Sigmoid colon (tissue), 6 donors: ENCODE measurements at regions not wholly inside any gene's neighbourhood (a gene's known extent, or its start where the extent isn't known, plus 50 kb on each side); places are given as distances from the start of the nearest gene placed in this dataset.

Experiments used
- DNase-seq: peaks from one replicate; pipeline ENCODE4 v3.0.0-alpha.2; 2019
- H3K27ac ChIP-seq, 4 donors: fragments of 200-600 bp; sonication (generic); one replicate each; pipeline ENCODE4 v1.5.1; 2016 to 2019; ENCODE audit warnings: mild to moderate bottlenecking in 1 of 4
- H3K27me3 ChIP-seq, 3 donors: fragments of 200-600 bp; sonication (generic); one replicate each; pipeline ENCODE4 v1.5.1; 2019; ENCODE audit warnings: mild to moderate bottlenecking in 1 of 3
- H3K36me3 ChIP-seq, 4 donors: fragments of 200-600 bp; sonication (generic); one replicate each; pipeline ENCODE4 v1.5.1; 2016 to 2019
- H3K4me1 ChIP-seq, 4 donors: fragments of 200-600 bp; sonication (generic); one replicate each; pipeline ENCODE4 v1.5.1; 2017 to 2019
- H3K4me3 ChIP-seq, 4 donors: fragments of 200-600 bp; sonication (generic); one replicate each; pipeline ENCODE4 v1.5.1; 2017 to 2019; ENCODE audit warnings: mild to moderate bottlenecking in 2 of 4, moderate library complexity in 1 of 4
- H3K9me3 ChIP-seq, 4 donors: fragments of 200-600 bp in 3 of 4; sonication (generic) in 3 of 4; one replicate each; pipeline versions ENCODE4 v1.5.1 to v1.6.1; 2013 to 2019
- CTCF ChIP-seq, 4 experiments: fragments of 450-650 bp in 3 of 4; fragments of 200-600 bp in 1 of 4; IDR thresholded peaks; one replicate each; pipeline ENCODE4 v1.5.1; 2016 to 2019; ENCODE audit warnings: antibody characterized with exemption in 4 of 4, mild to moderate bottlenecking in 3 of 4, moderate library complexity in 2 of 4
- EP300 ChIP-seq, 4 donors: sonication (generic); formaldehyde crosslinking; IDR thresholded peaks; one replicate each; pipeline ENCODE4 v1.6.1; 2017; ENCODE audit warnings: antibody characterized with exemption in 4 of 4
- POLR2A ChIP-seq, 2 donors: fragments of 450-650 bp; IDR thresholded peaks; one replicate each; pipeline ENCODE4 v1.6.1; 2016; ENCODE audit warnings: antibody characterized with exemption in 2 of 2, mild to moderate bottlenecking in 2 of 2, moderate library complexity in 2 of 2
- POLR2AphosphoS5 ChIP-seq, 4 donors: sonication (generic); formaldehyde crosslinking; IDR thresholded peaks; one replicate each; pipeline ENCODE4 v1.6.1; 2017; ENCODE audit warnings: antibody characterized with exemption in 4 of 4
- WGBS, 2 donors: extraction: QIAGEN DNeasy Blood & Tissue Kit; methylation state at CpG; one replicate each; pipeline ENCODE4 v1.1.7; 2013; 5-methylcytosine and 5-hydroxymethylcytosine counted together
- intact Hi-C: fragments of 100-400 bp; cut with DNase I; formaldehyde crosslinking; loops from one replicate; pipeline ENCODE4 v1.15.1; 2023
- donor health status: healthy with polysubstance abuse.
- donor health status: healthy.

DNA sequence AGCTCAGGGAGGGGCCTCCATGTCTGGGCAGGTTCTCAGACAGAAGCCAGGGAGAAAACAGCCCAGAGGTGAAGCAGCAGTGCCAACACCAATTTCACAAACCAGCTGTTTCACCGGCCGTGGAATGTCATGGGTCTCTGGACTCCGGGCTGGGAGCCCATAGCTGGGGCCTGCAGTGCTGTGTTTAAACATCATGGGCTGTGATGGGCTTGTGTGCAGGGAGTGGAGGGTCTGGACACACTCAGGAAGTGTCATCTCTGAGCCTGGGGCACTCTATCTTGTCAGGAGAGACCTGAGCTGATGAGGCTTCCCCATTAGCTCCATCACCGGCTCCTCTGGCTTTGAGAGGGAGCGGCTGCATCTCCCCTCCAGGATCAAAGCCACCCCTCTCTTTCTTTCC is 173.6 kb upstream of the IGSF21 start:
- TF ChIP-seq POLR2AphosphoS5 (IDR thresholded peaks at IDR 0.05) (peak in 2 of 4 donors; percentile 30 to 58), EP300 (IDR thresholded peaks at IDR 0.05) (no peak), POLR2A (IDR thresholded peaks at IDR 0.05) (no peak)
- 35 to 60% methylated on average over 5 of the region's 5 CpGs for WGBS, 2 donors
- Histone ChIP-seq H3K36me3 (no peaks in the 10 kb centered on the region), H3K27ac (peak overlapping the region in 1 of 4 donors; percentile 1), H3K4me1 (peaks cover 0 to 32% (median 16%) of the 10 kb centered on the region in 4 donors), H3K4me3 (no peak overlapping the region), H3K27me3 (no peaks in the 10 kb centered on the region), H3K9me3 (no peaks in the 10 kb centered on the region)
- intact Hi-C loops: no loop called here
- DNase-seq: no peak

- no peaks in the 10 kb centered on the region for H3K9me3 ChIP-seq
- no peaks in the 10 kb centered on the region for H3K36me3 ChIP-seq
- no peak for TF ChIP-seq CTCF (IDR thresholded peaks at IDR 0.05)
- no peak for TF ChIP-seq POLR2A (IDR thresholded peaks at IDR 0.05)
- TF ChIP-seq EP300 (IDR thresholded peaks at IDR 0.05): no peak
- no peak for TF ChIP-seq POLR2AphosphoS5 (IDR thresholded peaks at IDR 0.05)
- DNase-seq: no peak
- intact Hi-C loops: no loop called here
- H3K27me3 ChIP-seq: no peaks in the 10 kb centered on the region
- no peak overlapping the region for H3K4me3 ChIP-seq
- WGBS, 2 donors: 17 to 66% methylated on average over 6 of the region's 6 CpGs
- peaks cover 0 to 30% (median 16%) of the 10 kb centered on the region in 4 donors for H3K4me1 ChIP-seq
- H3K27ac ChIP-seq: no peak overlapping the region
Observed at GRCh38 chr1:17935230-17935629, 172.4 kb upstream of the IGSF21 start.

- Histone ChIP-seq H3K27ac (no peak overlapping the region), H3K4me3 (no peak overlapping the region), H3K36me3 (no peaks in the 10 kb centered on the region), H3K4me1 (peaks cover 0 to 5% (median 0%) of the 10 kb centered on the region in 4 donors), H3K27me3 (no peaks in the 10 kb centered on the region), H3K9me3 (no peaks in the 10 kb centered on the region)
- 61 to 75% methylated on average over 6 of the region's 6 CpGs for WGBS, 2 donors
- TF ChIP-seq CTCF (IDR thresholded peaks at IDR 0.05) (no peak), POLR2A (IDR thresholded peaks at IDR 0.05) (no peak), EP300 (IDR thresholded peaks at IDR 0.05) (no peak), POLR2AphosphoS5 (IDR thresholded peaks at IDR 0.05) (no peak)
- intact Hi-C loops: no loop called here
- DNase-seq: no peak
Observed at GRCh38 chr1:17941431-17942189, 166.0 kb upstream of the IGSF21 start.

DNA sequence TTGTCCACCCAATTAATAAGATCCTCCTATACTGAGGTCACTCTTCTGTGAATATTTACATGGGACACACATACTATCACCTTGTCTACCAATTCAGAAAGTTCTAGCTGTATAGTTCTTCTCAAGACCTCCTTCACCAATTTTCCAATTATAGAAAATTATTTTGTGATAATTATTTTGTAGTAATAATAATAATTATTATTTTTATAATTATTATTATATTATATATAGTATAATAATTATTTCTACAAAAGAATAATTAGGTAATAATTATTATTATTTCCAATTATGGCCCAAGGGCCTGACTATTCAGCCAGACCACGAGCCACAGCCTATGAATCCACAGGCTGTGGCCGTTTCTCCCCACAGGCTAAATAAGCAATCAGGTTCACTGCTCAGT is 164.1 kb upstream of the IGSF21 start:
- WGBS, 2 donors: 78 to 82% methylated on average over 2 of the region's 2 CpGs

More for the DNA sequence above, 164.1 kb upstream of the IGSF21 start:
- Histone ChIP-seq H3K9me3 (no peaks in the 10 kb centered on the region), H3K36me3 (no peaks in the 10 kb centered on the region), H3K27ac (no peak overlapping the region), H3K4me3 (no peak overlapping the region), H3K27me3 (peaks cover 0 to 4% (median 0%) of the 10 kb centered on the region in 3 donors), H3K4me1 (peaks cover 0 to under 1% (median 0%) of the 10 kb centered on the region in 4 donors)
- intact Hi-C loops: no loop called here
- DNase-seq: no peak
- TF ChIP-seq POLR2A (IDR thresholded peaks at IDR 0.05) (no peak), POLR2AphosphoS5 (IDR thresholded peaks at IDR 0.05) (no peak), EP300 (IDR thresholded peaks at IDR 0.05) (no peak), CTCF (IDR thresholded peaks at IDR 0.05) (no peak)
